ENCODE measurements at regions not wholly inside any gene's neighbourhood (a gene's known extent, or its start where the extent isn't known, plus 50 kb on each side); places are given as distances from the start of the nearest gene placed in this dataset.

DNA sequence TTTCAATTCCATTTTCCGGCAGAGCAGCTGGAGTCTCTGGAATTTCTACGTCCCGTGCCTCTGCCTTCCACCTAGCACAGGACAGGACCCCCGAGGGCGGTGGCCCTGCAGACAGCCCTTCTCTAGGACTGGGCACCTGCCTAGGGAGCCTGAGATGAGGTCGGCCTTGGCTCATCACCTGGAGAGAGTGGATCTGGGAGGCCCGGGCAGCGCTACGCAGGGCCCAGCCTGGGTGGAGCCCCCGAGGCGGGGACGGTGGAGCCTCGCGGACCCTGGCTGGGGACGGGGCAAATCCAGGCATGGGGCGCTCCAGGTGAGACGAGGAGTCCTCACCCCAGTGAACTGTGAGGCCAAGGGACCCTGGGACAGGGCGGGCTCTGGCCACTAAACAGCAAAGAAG, 114.5 kb downstream of the MTRR start:
- BruUV-seq (replicated peaks) = no TSS peak

GRCh38 chr5:7991125-7991821, 122.3 kb downstream of the MTRR start:
- no peaks in the 10 kb centered on the region for H3K4me1 ChIP-seq (ENCODE audit: insufficient read depth, low read length, poor library complexity, severe bottlenecking)
- no peak overlapping the region for H2AFZ ChIP-seq (ENCODE audit: low read length)
- intact Hi-C loops (cut with micrococcal nuclease; ENCODE audit: unreplicated experiment) = no loop called here
- CTCF ChIA-PET (ENCODE audit: unreplicated experiment) = no interaction called here
- BruUV-seq (replicated peaks) = no TSS peak
- H3K4me2 ChIP-seq (ENCODE audit: low read length) = no peak overlapping the region
- POLR2A ChIA-PET = interaction anchor here (0.6 kb wide), 1 partner anchor 12 kb away, joined by 3 read pairs; no protein-coding TSS in a partner anchor
- H3K9me2 ChIP-seq (ENCODE audit: insufficient read depth, low read length) = no peaks in the 10 kb centered on the region
- no peaks in the 10 kb centered on the region for H3K79me2 ChIP-seq (ENCODE audit: insufficient read depth, low read depth, low read length)
- no peak overlapping the region for H3K4me3 ChIP-seq (ENCODE audit: low read depth, low read length, poor library complexity, severe bottlenecking)
- TF ChIP-seq EZH2phosphoT487 (IDR thresholded peaks at IDR 0.05; ENCODE audit: borderline replicate concordance, low read depth, low read length) = no peak
- TF ChIP-seq, protein P1, sequence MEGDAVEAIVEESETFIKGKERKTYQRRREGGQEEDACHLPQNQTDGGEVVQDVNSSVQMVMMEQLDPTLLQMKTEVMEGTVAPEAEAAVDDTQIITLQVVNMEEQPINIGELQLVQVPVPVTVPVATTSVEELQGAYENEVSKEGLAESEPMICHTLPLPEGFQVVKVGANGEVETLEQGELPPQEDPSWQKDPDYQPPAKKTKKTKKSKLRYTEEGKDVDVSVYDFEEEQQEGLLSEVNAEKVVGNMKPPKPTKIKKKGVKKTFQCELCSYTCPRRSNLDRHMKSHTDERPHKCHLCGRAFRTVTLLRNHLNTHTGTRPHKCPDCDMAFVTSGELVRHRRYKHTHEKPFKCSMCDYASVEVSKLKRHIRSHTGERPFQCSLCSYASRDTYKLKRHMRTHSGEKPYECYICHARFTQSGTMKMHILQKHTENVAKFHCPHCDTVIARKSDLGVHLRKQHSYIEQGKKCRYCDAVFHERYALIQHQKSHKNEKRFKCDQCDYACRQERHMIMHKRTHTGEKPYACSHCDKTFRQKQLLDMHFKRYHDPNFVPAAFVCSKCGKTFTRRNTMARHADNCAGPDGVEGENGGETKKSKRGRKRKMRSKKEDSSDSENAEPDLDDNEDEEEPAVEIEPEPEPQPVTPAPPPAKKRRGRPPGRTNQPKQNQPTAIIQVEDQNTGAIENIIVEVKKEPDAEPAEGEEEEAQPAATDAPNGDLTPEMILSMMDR (conservative IDR thresholded peaks at IDR 0.05; ENCODE audit: low read length) = no peak
- H3K36me3 ChIP-seq (ENCODE audit: insufficient read depth, low read length) = no peaks in the 10 kb centered on the region
- no peak for DNase-seq (ENCODE audit: low spot score)
- no peaks in the 10 kb centered on the region for H4K20me1 ChIP-seq (ENCODE audit: insufficient read depth, low read length)
- H3K9me3 ChIP-seq (ENCODE audit: low read length) = no peaks in the 10 kb centered on the region
- no peak overlapping the region for H3K27ac ChIP-seq (ENCODE audit: low read depth, low read length, poor library complexity, severe bottlenecking)

More for the DNA sequence above, 114.5 kb downstream of the MTRR start:
- H3K79me2 ChIP-seq (ENCODE audit: insufficient read depth, low read depth, low read length) = no peaks in the 10 kb centered on the region
- no peak for DNase-seq (ENCODE audit: low spot score)
- no peaks in the 10 kb centered on the region for H3K9me3 ChIP-seq (ENCODE audit: low read length)
- CTCF ChIA-PET (ENCODE audit: unreplicated experiment) = no interaction called here
- no peak overlapping the region for H3K27ac ChIP-seq (ENCODE audit: low read depth, low read length, poor library complexity, severe bottlenecking)
- H3K4me2 ChIP-seq (ENCODE audit: low read length) = no peak overlapping the region
- no peak overlapping the region for H2AFZ ChIP-seq (ENCODE audit: low read length)
- no peaks in the 10 kb centered on the region for H4K20me1 ChIP-seq (ENCODE audit: insufficient read depth, low read length)
- intact Hi-C loops (cut with micrococcal nuclease; ENCODE audit: unreplicated experiment) = no loop called here
- H3K9me2 ChIP-seq (ENCODE audit: insufficient read depth, low read length) = no peaks in the 10 kb centered on the region
- TF ChIP-seq EZH2phosphoT487 (IDR thresholded peaks at IDR 0.05; ENCODE audit: borderline replicate concordance, low read depth, low read length) = no peak
- TF ChIP-seq, protein P1 (conservative IDR thresholded peaks at IDR 0.05; ENCODE audit: low read length) = no peak
- no peaks in the 10 kb centered on the region for H3K4me1 ChIP-seq (ENCODE audit: insufficient read depth, low read length, poor library complexity, severe bottlenecking)
- H3K4me3 ChIP-seq (ENCODE audit: low read depth, low read length, poor library complexity, severe bottlenecking) = no peak overlapping the region
- no peaks in the 10 kb centered on the region for H3K36me3 ChIP-seq (ENCODE audit: insufficient read depth, low read length)
- POLR2A ChIA-PET = no interaction called here

- Histone ChIP-seq H3K36me3 (ENCODE audit: insufficient read depth, low read length) (no peaks in the 10 kb centered on the region), H2AFZ (ENCODE audit: low read length) (no peak overlapping the region), H3K79me2 (ENCODE audit: insufficient read depth, low read depth, low read length) (no peaks in the 10 kb centered on the region), H3K4me1 (ENCODE audit: insufficient read depth, low read length, poor library complexity, severe bottlenecking) (no peaks in the 10 kb centered on the region), H3K4me2 (ENCODE audit: low read length) (no peak overlapping the region), H3K9me2 (ENCODE audit: insufficient read depth, low read length) (no peaks in the 10 kb centered on the region), H4K20me1 (ENCODE audit: insufficient read depth, low read length) (no peaks in the 10 kb centered on the region), H3K4me3 (ENCODE audit: low read depth, low read length, poor library complexity, severe bottlenecking) (no peak overlapping the region), H3K27ac (ENCODE audit: low read depth, low read length, poor library complexity, severe bottlenecking) (no peak overlapping the region), H3K9me3 (ENCODE audit: low read length) (no peaks in the 10 kb centered on the region)
- ChIA-PET CTCF (ENCODE audit: unreplicated experiment) (no interaction called here), POLR2A (no interaction called here)
- intact Hi-C loops (cut with micrococcal nuclease; ENCODE audit: unreplicated experiment) = no loop called here
- no TSS peak for BruUV-seq (replicated peaks)
- TF ChIP-seq EZH2phosphoT487 (IDR thresholded peaks at IDR 0.05; ENCODE audit: borderline replicate concordance, low read depth, low read length) = no peak
- TF ChIP-seq, protein P1 (conservative IDR thresholded peaks at IDR 0.05; ENCODE audit: low read length) = no peak
- DNase-seq (ENCODE audit: low spot score) = no peak
Measured at GRCh38 chr5:7995688-7996294, 126.8 kb downstream of the MTRR start.
